A549 (cell line): ENCODE measurements at regions not wholly inside any gene's neighbourhood (a gene's known extent, or its start where the extent isn't known, plus 50 kb on each side); places are given as distances from the start of the nearest gene placed in this dataset.

Experiments used
- ATAC-seq, 2 experiments: fragments of 200-7000 bp in 1 of 2; fragments of >200 bp in 1 of 2; cut with Nextera tagmentation in 1 of 2; cut with Tn5 transposase in 1 of 2; 3 replicates each; pipeline versions ENCODE4 v1.8.0 to v1.9.1; 2018 to 2020; ENCODE audit warnings: mild to moderate bottlenecking in 1 of 2, moderate library complexity in 1 of 2
- CTCF ChIA-PET: fragments of 300-600 bp; sonication (Branson Sonifier 250); formaldehyde crosslinking; extraction: SDS; loops from one replicate; lab custom pipeline; 2021; ENCODE audit warnings: antibody characterized with exemption, inconsistent platforms; lab: Yijun Ruan, JAX
- POLR2A ChIA-PET: fragments of 350-600 bp; formaldehyde crosslinking; extraction: SDS; loops from one replicate; lab custom pipeline; 2021; ENCODE audit warnings: antibody characterized with exemption, inconsistent platforms; lab: Yijun Ruan, JAX
- DNase-seq, 2 experiments: peaks; one replicate each; pipeline versions ENCODE4 v3.0.0 to v3.0.0-alpha.2; 2011 to 2016; ENCODE audit warnings: low read depth in 1 of 2, low spot score in 1 of 2
- FAIRE-seq: peaks from 2 replicates; lab custom pipeline; 2011; peaks lifted over from hg19 to GRCh38; lab: Jason Lieb, UNC
- H3K27ac ChIP-seq, 2 experiments: fragments of >200 bp; sonication (Bioruptor Twin); formaldehyde crosslinking; 3 replicates each; pipeline ENCODE4 v1.5.1; 2016 to 2017
- H3K4me1 ChIP-seq: fragments of >200 bp; sonication (Bioruptor Twin); formaldehyde crosslinking; 3 replicates; pipeline ENCODE4 v1.6.1; 2016
- H3K4me2 ChIP-seq: fragments of >200 bp; sonication (Bioruptor Twin); formaldehyde crosslinking; 3 replicates; pipeline ENCODE4 v1.6.1; 2016
- H3K4me3 ChIP-seq: fragments of >200 bp; sonication (Bioruptor Twin); formaldehyde crosslinking; 3 replicates; pipeline ENCODE4 v1.5.1; 2016
- H3K9me3 ChIP-seq: fragments of >200 bp; sonication (Bioruptor Twin); formaldehyde crosslinking; 3 replicates; pipeline ENCODE4 v1.6.1; 2016
- CBX8 ChIP-seq: fragments of 200-600 bp; sonication (generic); IDR thresholded peaks from 2 replicates; pipeline ENCODE4 v1.6.1; 2016
- CHD2 ChIP-seq: fragments of 150-350 bp; IDR thresholded peaks from 2 replicates; pipeline ENCODE4 v1.6.1; 2014; ENCODE audit warnings: low read length; ENCODE audit not compliant: partially characterized antibody
- ESRRA ChIP-seq: fragments of 150-350 bp; IDR thresholded peaks from 2 replicates; pipeline ENCODE4 v1.6.1; 2014; ENCODE audit warnings: mild to moderate bottlenecking, low read length, borderline replicate concordance
- FOSB ChIP-seq: fragments of 250-450 bp; sonication (Bioruptor Pico); IDR thresholded peaks from 2 replicates; pipeline ENCODE4 v1.5.0; 2020; ENCODE audit warnings: mild to moderate bottlenecking, moderate library complexity
- GATA3 ChIP-seq: IDR thresholded peaks from 2 replicates; pipeline ENCODE4 v1.6.1; 2012; ENCODE audit warnings: borderline replicate concordance
- HEYL ChIP-seq: fragments of 250-450 bp; sonication (Bioruptor Pico); IDR thresholded peaks from 2 replicates; pipeline ENCODE4 v1.8.0; 2021; ENCODE audit warnings: mild to moderate bottlenecking, moderate library complexity
- JUN ChIP-seq, 2 experiments: fragments of >200 bp; sonication (Bioruptor Twin); formaldehyde crosslinking; IDR thresholded peaks; 2 replicates in 1 of 2; 3 replicates in 1 of 2; pipeline ENCODE4 v1.6.1; 2016 to 2017
- KDM1A ChIP-seq: fragments of 200-600 bp; sonication (generic); IDR thresholded peaks from 2 replicates; pipeline ENCODE4 v1.6.1; 2016; ENCODE audit warnings: low read depth, mild to moderate bottlenecking
- KDM5A ChIP-seq: fragments of 200-600 bp; sonication (generic); IDR thresholded peaks from 2 replicates; pipeline ENCODE4 v1.6.1; 2016; ENCODE audit warnings: antibody characterized with exemption, mild to moderate bottlenecking
- MAZ ChIP-seq: fragments of 150-350 bp; IDR thresholded peaks from 2 replicates; pipeline ENCODE4 v1.6.1; 2014; ENCODE audit warnings: antibody characterized with exemption, low read depth, low read length, borderline replicate concordance
- MYC ChIP-seq: IDR thresholded peaks from 2 replicates; pipeline ENCODE4 v1.6.1; 2012; ENCODE audit warnings: mild to moderate bottlenecking, inconsistent platforms, low read length, improper control_type of control experiment, borderline replicate concordance
- NPAS2 ChIP-seq: fragments of 250-450 bp; sonication (Bioruptor Pico); IDR thresholded peaks from 2 replicates; pipeline ENCODE4 v1.8.0; 2022; ENCODE audit warnings: mild to moderate bottlenecking, moderate library complexity, borderline replicate concordance
- PHF8 ChIP-seq: fragments of 200-600 bp; sonication (generic); IDR thresholded peaks from 2 replicates; pipeline ENCODE4 v1.6.1; 2016; ENCODE audit warnings: low read depth, mild to moderate bottlenecking, antibody characterized with exemption, moderate library complexity, borderline replicate concordance
- POLR2A ChIP-seq: IDR thresholded peaks from 2 replicates; pipeline ENCODE4 v1.6.1; 2012; ENCODE audit warnings: mild to moderate bottlenecking, low read length
- RNF2 ChIP-seq: fragments of 200-600 bp; sonication (generic); IDR thresholded peaks from 2 replicates; pipeline ENCODE4 v1.6.1; 2016; ENCODE audit warnings: low read depth, mild to moderate bottlenecking, antibody characterized with exemption, moderate library complexity, borderline replicate concordance
- SMC3 ChIP-seq: fragments of >200 bp; sonication (Bioruptor Twin); formaldehyde crosslinking; IDR thresholded peaks from 3 replicates; pipeline ENCODE4 v1.6.1; 2018; ENCODE audit warnings: inconsistent platforms
- TP53 ChIP-seq: fragments of 250-450 bp; sonication (Bioruptor Pico); IDR thresholded peaks from 2 replicates; pipeline ENCODE4 v1.5.0; 2021; ENCODE audit warnings: mild to moderate bottlenecking, moderate library complexity
- USF2 ChIP-seq: fragments of 450-650 bp; IDR thresholded peaks from 2 replicates; pipeline ENCODE4 v1.6.1; 2014; ENCODE audit warnings: antibody characterized with exemption
- ZNF302 ChIP-seq: fragments of 250-450 bp; sonication (Bioruptor Pico); IDR thresholded peaks from 2 replicates; pipeline ENCODE4 v1.9.0; 2021; ENCODE audit warnings: inconsistent platforms, mild to moderate bottlenecking, moderate library complexity
- WGBS: methylation state at CpG from one replicate; pipeline ENCODE4 v1.1.6; 2017; ENCODE audit errors: missing lambda C conversion rate; 5-methylcytosine and 5-hydroxymethylcytosine counted together
- TF ChIP-seq, protein P1 (sequence below): fragments of 200-600 bp; sonication (generic); IDR thresholded peaks from 2 replicates; pipeline ENCODE4 v1.6.1; 2016; ENCODE audit warnings: antibody characterized with exemption, mild to moderate bottlenecking, moderate library complexity
- TF ChIP-seq, protein P2 (sequence below): fragments of 150-350 bp; IDR thresholded peaks from 2 replicates; pipeline ENCODE4 v1.6.1; 2014; ENCODE audit warnings: low read depth, mild to moderate bottlenecking, low read length

DNA sequence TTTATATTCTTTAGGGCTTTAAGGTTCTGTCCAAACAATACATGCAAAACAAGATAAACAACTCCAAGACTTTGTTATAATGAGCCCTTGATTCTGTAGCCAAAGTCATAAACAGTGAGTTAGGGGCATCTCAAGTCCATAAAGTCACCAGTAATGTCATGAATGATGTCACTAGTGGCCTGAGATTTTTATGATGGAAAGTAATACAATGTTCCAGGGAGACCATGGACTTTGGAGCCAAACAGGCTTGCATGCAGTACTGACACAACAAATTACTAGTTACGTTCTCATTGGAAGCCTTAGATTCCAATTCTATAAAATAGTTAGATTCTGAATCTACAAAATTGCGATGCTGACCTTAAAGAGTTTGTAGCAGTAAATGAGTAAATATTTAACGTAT is 280.0 kb downstream of the HINT1 start (continued):
- TF ChIP-seq HEYL (CRISPR knock-in tag) (no peak), MYC (no peak), JUN (IDR thresholded peaks at IDR 0.05) (no peak)

GRCh38 chr5:130884023-130884422 is 281.0 kb downstream of the HINT1 start:
- no peak for ATAC-seq
- Histone ChIP-seq H3K4me2 (no peak overlapping the region), H3K9me3 (no peaks in the 10 kb centered on the region), H3K4me3 (no peak overlapping the region), H3K4me1 (peaks cover 12% of the 10 kb centered on the region; the same call in 1 of the 3 replicates), H3K27ac (no peak overlapping the region)
- no peak for FAIRE-seq
- ChIA-PET CTCF (no interaction called here), POLR2A (no interaction called here)
- no peak for DNase-seq
- TF ChIP-seq USF2 = no peak
- no peak for TF ChIP-seq GATA3
- no peak for TF ChIP-seq TP53
- 47% methylated on average over 2 of the region's 2 CpGs for WGBS

DNA sequence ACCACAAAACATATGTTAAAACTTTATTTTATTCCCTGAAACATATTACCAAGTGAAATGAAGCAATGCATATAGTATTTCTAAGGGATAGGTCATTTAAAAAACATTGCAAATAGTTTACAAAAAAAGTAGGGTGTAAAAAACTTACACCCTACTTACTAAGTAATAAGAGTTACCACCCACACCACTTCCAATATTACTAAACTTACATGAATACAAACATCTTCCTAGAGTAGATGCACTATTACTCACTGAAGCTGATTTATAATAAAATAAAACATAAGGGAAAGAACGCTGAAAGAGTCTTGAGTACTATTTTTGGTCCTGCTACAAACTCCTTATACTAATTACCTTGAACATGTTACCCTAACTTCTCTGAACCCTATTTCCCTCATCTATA is 289.4 kb downstream of the HINT1 start:
- no peak for ATAC-seq

More for the DNA sequence above, 289.4 kb downstream of the HINT1 start:
- Histone ChIP-seq H3K27ac (no peak overlapping the region), H3K4me1 (no peaks in the 10 kb centered on the region), H3K4me2 (no peak overlapping the region), H3K9me3 (no peaks in the 10 kb centered on the region), H3K4me3 (no peak overlapping the region)
- POLR2A ChIA-PET = no interaction called here
- TF ChIP-seq TP53 (no peak), JUN (IDR thresholded peaks at IDR 0.05) (no peak), NPAS2 (CRISPR knock-in tag) (no peak), CBX8 (no peak), ESRRA (no peak), MAZ (no peak), ZNF302 (CRISPR knock-in tag) (no peak), RNF2 (no peak), SMC3 (no peak), POLR2A (no peak), FOSB (CRISPR knock-in tag) (no peak), CHD2 (no peak), PHF8 (no peak), KDM5A (no peak), KDM1A (no peak)
- TF ChIP-seq, protein P1, sequence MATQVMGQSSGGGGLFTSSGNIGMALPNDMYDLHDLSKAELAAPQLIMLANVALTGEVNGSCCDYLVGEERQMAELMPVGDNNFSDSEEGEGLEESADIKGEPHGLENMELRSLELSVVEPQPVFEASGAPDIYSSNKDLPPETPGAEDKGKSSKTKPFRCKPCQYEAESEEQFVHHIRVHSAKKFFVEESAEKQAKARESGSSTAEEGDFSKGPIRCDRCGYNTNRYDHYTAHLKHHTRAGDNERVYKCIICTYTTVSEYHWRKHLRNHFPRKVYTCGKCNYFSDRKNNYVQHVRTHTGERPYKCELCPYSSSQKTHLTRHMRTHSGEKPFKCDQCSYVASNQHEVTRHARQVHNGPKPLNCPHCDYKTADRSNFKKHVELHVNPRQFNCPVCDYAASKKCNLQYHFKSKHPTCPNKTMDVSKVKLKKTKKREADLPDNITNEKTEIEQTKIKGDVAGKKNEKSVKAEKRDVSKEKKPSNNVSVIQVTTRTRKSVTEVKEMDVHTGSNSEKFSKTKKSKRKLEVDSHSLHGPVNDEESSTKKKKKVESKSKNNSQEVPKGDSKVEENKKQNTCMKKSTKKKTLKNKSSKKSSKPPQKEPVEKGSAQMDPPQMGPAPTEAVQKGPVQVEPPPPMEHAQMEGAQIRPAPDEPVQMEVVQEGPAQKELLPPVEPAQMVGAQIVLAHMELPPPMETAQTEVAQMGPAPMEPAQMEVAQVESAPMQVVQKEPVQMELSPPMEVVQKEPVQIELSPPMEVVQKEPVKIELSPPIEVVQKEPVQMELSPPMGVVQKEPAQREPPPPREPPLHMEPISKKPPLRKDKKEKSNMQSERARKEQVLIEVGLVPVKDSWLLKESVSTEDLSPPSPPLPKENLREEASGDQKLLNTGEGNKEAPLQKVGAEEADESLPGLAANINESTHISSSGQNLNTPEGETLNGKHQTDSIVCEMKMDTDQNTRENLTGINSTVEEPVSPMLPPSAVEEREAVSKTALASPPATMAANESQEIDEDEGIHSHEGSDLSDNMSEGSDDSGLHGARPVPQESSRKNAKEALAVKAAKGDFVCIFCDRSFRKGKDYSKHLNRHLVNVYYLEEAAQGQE = no peak
- TF ChIP-seq, protein P2, sequence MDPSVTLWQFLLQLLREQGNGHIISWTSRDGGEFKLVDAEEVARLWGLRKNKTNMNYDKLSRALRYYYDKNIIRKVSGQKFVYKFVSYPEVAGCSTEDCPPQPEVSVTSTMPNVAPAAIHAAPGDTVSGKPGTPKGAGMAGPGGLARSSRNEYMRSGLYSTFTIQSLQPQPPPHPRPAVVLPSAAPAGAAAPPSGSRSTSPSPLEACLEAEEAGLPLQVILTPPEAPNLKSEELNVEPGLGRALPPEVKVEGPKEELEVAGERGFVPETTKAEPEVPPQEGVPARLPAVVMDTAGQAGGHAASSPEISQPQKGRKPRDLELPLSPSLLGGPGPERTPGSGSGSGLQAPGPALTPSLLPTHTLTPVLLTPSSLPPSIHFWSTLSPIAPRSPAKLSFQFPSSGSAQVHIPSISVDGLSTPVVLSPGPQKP = no peak
- DNase-seq = no peak
- CTCF ChIA-PET = interaction anchor here (1.1 kb wide), 1 partner anchor 1023 kb away, joined by 4 read pairs; no protein-coding TSS in a partner anchor
- FAIRE-seq = no peak
- WGBS = 19% methylated on average over 1 of the region's 1 CpG
